ENCODE measurements at regions not wholly inside any gene's neighbourhood (a gene's known extent, or its start where the extent isn't known, plus 50 kb on each side); places are given as distances from the start of the nearest gene placed in this dataset.

- TF ChIP-seq CTCF (IDR thresholded peaks at IDR 0.05) = no peak
- TF ChIP-seq CHD2 (IDR thresholded peaks at IDR 0.05; ENCODE audit: low read length, partially characterized antibody) = no peak
- no peak for TF ChIP-seq MXI1 (IDR thresholded peaks at IDR 0.05; ENCODE audit: low read depth, low read length)
- TF ChIP-seq MAX (IDR thresholded peaks at IDR 0.05; ENCODE audit: low read depth) = no peak
- no peak for TF ChIP-seq REST (IDR thresholded peaks at IDR 0.05; ENCODE audit: low read depth, low read length)
- TF ChIP-seq PBX3 (IDR thresholded peaks at IDR 0.05) = no peak
Observed at GRCh38 chr5:87803352-87803751, 390.6 kb upstream of the CCNH start.

Measured in SK-N-SH (cell line).